ENCODE measurements at regions not wholly inside any gene's neighbourhood (a gene's known extent, or its start where the extent isn't known, plus 50 kb on each side); places are given as distances from the start of the nearest gene placed in this dataset.

DNA sequence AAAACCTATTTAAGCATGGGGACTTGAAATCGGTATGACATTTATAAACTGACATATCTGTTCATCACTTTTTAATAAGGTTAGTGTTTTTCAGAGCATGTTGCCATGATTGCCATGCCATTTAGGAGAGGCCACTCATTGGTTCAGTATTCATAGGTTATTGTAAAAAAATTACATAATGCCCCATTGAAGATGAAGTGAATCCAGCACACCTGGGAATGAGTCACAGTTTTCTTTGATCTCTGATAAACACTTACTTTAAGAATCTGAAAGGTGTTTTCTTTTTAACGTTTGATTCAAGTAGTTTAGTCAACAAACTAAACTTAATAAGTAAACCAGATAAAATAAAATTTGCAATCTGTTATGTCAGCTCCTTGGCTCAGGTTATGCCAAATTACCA lies 278.3 kb downstream of the ARL4A start (continued):
- TF ChIP-seq TCF7L2 (IDR thresholded peaks at IDR 0.05; ENCODE audit: borderline replicate concordance, extremely low read depth, insufficient read depth, insufficient read length) (peak; percentile 23), JUND (IDR thresholded peaks at IDR 0.05) (0 out of 2 replicates have a peak, but pooled peaks have one; percentile 8), POLR2A (IDR thresholded peaks at IDR 0.05; ENCODE audit: borderline replicate concordance, extremely low read depth, insufficient read depth, insufficient read length) (no peak), ZFX (IDR thresholded peaks at IDR 0.05) (no peak), SIN3A (IDR thresholded peaks at IDR 0.05; ENCODE audit: low read depth) (no peak), REST (IDR thresholded peaks at IDR 0.05; ENCODE audit: low read depth) (no peak), EZH2phosphoT487 (IDR thresholded peaks at IDR 0.05; ENCODE audit: borderline replicate concordance) (no peak), CBX3 (IDR thresholded peaks at IDR 0.05; ENCODE audit: low read depth) (no peak), SRF (IDR thresholded peaks at IDR 0.05; ENCODE audit: low read depth) (no peak), FOSL1 (IDR thresholded peaks at IDR 0.05; ENCODE audit: low read depth) (peak; percentile 18; the same call in 1 of the 2 replicates), YY1 (IDR thresholded peaks at IDR 0.05; ENCODE audit: extremely low read depth, insufficient replicate concordance, low read depth, low read length) (no peak), ZNF274 (IDR thresholded peaks at IDR 0.05; ENCODE audit: low read depth, low read length) (no peak), SP1 (IDR thresholded peaks at IDR 0.05; ENCODE audit: low read depth) (no peak)

GRCh38 chr7:12967322-12967721 lies 279.9 kb downstream of the ARL4A start:
- peak overlapping the region; percentile 4 for H2AFZ ChIP-seq (ENCODE audit: low read depth, low read length, poor library complexity, severe bottlenecking)
- no peaks in the 10 kb centered on the region for H3K27me3 ChIP-seq (ENCODE audit: insufficient read depth, low read length)
- ChIA-PET POLR2A (no interaction called here), RAD21 (ENCODE audit: low non-redundant PET in 1 of 2, low total read pairs in 2 of 2, uncharacterized antibody in 2 of 2, unreplicated experiment in 2 of 2) (no interaction called here), CTCF (no interaction called here)
- no peaks in the 10 kb centered on the region for H3K9me2 ChIP-seq (ENCODE audit: insufficient read depth)
- H3K36me3 ChIP-seq (ENCODE audit: control insufficient read depth in 1 of 2, insufficient read depth in 2 of 2, low read length in 2 of 2): no peaks in the 10 kb centered on the region
- H4K20me1 ChIP-seq (ENCODE audit: insufficient read depth): no peaks in the 10 kb centered on the region
- BruUV-seq (replicated peaks): no TSS peak
- H3K79me2 ChIP-seq (ENCODE audit: insufficient read depth, low read length): no peaks in the 10 kb centered on the region
- peaks cover 0 to 10% of the 10 kb centered on the region in 2 experiments; a peak in 3 of 4 replicates for H3K4me1 ChIP-seq (ENCODE audit: control insufficient read depth in 1 of 2, insufficient read depth in 2 of 2, low read length in 2 of 2)
- no peak for TF ChIP-seq ATF3 (IDR thresholded peaks at IDR 0.05)
- no peak for TF ChIP-seq EZH2 (IDR thresholded peaks at IDR 0.05)
- H3K4me3 ChIP-seq (replicated peaks in 1 of 2; ENCODE audit: low read depth in 1 of 2, low read length in 2 of 2): no peak overlapping the region
- H3K9ac ChIP-seq (ENCODE audit: low read length): no peak overlapping the region
- no peak for DNase-seq (ENCODE audit: low read depth, low spot score)
- no peaks in the 10 kb centered on the region for H3K9me3 ChIP-seq (ENCODE audit: control insufficient read depth in 1 of 2, insufficient read depth in 1 of 2, low read depth in 1 of 2, low read length in 2 of 2)
- no peak overlapping the region for H3K4me2 ChIP-seq (ENCODE audit: low read length)
- ATAC-seq: no peak
- H3K27ac ChIP-seq (ENCODE audit: low read depth, low read length): no peak overlapping the region
- intact Hi-C loops (cut with micrococcal nuclease): no loop called here

Measured in HCT116 (cell line).